ENCODE measurements at regions not wholly inside any gene's neighbourhood (a gene's known extent, or its start where the extent isn't known, plus 50 kb on each side); places are given as distances from the start of the nearest gene placed in this dataset.
"Not testable (repeated sequence)": the region's sequence is repeated elsewhere in the genome, so short reads cannot be mapped to it uniquely, and the experiment has no call there.

DNA sequence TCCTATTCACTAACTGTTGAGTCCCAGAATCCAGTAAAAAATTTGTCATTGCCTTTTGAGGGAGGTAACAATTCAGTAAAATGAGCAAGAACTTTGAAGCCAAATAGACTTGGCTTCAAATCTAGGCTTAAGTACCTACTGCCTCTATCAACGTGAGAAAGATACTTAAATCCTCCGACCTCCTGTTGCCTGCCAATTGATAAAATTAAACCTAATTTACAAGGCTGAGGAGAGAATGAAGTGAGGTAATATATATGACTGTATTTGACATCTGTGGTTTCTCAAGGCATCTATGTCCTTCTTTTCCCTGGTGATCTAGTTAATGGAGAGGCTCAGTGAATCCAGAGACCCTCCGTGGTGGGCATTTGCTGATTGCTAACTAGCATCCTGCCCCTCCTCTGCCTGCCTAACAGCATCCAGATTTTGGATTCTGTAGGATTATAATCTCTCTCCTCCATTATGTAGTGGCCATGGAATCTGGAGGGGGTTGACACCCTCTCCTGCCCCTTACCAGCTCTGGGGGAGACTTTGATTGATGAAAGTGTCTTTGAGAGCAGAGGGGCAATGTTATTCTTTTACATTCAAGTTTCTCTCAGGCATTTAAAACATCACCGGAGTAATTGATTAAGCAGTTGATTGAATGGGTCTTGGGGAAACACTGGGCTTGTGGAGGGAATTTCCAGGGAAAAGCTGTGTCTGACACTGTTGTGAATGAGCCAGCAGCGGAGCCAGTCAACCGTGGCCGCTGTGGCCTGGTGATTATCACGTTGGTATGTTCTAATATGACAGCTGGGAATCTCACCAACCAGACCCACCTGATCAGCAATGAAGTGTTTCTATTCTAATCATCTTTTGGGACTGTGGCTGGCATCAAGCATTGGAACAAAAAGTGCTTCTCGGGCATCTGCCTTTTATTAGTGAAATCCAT, 140.7 kb upstream of the FAM78B start:
- no peak for DNase-seq

DNA sequence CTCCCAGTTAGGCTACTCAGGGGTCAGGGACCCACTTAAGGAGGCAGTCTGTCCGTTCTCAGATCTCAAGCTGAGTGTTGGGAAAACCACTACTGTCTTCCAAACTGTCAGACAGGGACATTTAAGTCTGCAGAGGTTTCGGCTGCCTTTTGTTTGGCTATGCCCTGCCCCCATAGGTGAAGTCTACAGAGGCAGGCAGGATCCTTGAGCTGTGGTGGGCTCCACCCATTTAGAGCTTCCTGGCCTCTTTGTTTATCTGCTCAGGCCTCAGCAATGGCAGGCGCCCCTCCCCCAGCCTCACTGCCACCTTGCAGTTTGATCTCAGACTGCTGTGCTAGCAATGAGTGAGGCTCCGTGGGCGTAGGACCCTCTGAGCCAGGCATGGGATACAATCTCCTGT, 149.5 kb upstream of the FAM78B start:
- not testable (repeated sequence) for DNase-seq

DNA sequence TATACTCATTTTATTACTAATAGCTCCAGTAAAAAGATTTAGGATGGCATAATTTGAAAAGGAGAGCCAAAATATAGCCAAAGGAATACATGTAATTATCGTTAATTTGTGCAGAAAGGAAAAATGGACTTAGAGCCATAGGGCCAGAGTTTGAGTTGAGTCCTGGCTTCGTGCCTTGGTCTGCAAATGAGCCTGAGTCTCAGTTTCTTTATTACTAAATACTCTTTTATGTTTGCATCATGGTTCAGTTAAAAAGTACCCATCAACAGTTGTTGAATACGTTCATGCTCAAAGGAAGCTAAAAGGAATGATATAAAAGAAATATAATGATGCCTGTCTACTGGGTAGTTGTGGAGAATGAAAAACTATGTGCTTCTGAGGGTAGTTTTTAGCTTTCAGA, 155.7 kb upstream of the FAM78B start:
- DNase-seq = no peak

DNA sequence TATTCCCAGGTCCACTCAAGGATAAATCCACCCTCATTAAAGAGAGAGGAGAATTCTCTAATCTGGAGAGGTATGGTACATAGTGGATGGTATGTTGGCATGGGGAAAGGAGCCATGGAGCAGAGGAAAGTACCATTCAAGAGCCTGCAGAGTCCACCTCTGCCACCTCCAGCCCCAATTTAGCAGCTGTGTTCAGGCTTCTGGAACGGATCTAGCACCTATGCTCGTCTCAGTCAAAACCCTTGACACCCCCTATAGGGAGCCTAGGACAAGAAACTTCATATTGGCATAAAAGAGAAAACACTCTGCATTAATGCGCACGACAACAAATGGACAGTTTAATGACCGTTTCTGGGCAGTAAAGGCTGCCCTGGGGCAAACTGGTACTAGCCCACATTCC, 161.1 kb upstream of the FAM78B start:
- DNase-seq = no peak

DNA sequence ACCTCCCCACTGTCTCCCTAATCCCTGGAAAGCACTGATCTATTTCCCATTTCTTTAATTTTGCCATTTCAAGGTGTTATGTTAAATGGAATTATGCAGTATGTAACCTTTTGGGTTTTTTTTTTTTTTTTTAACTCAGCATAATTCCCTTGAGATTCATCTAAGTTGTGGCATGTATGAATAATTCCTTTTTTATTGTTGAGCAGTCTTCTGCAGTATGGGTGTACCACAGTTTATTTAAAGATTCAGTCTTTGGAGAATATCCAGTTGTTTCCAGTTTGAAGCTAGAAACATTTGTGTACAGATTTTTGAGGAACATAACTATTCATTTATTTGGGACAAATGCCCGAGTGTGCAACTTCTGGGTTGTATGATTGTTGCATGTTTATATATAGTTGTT, 162.2 kb upstream of the FAM78B start:
- no peak for DNase-seq

- no peak for DNase-seq
These were observed 163.3 kb upstream of the FAM78B start for GRCh38 chr1:166330096-166330495.

DNA sequence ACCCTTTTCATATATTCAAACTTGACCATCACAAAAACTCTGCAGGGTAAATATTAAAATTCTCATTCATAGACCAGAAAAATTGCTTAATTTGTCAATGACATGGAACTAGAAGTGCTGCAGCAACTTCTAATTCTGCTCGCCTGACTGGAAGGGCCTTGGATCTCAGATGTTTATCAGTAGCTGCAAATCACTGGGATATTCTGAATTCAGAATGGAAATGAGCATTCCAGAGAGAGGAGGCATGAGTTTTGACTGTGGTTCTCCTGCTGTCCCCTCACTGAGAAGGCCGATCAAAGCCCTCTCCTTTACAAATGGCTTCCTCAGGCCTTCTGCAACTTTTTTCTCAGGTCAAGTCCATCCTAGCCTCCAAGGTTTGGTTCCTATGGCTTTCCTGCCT, 171.3 kb upstream of the FAM78B start:
- DNase-seq = no peak

- DNase-seq = no peak
These were observed 173.9 kb upstream of the FAM78B start for GRCh38 chr1:166340709-166341108.

DNA sequence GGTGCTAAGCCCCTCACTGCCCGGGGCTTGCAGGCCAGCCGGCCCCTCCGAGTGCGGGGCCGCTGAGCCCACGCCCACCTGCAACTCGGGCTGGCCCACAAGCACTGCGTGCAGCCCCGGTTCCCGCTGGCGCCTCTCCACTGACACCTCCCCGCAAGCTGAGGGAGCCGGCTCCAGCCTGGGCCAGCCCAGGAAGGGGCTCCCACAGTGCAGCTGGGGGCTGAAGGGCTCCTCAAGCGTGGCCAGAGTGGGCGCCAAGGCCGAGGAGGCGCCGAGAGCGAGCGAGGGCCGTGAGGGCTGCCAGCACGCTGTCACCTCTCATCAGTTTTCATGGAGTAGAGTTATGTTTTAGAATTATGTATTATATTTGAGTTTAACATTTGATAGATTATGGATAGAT, 176.5 kb upstream of the FAM78B start:
- DNase-seq = no peak

DNA sequence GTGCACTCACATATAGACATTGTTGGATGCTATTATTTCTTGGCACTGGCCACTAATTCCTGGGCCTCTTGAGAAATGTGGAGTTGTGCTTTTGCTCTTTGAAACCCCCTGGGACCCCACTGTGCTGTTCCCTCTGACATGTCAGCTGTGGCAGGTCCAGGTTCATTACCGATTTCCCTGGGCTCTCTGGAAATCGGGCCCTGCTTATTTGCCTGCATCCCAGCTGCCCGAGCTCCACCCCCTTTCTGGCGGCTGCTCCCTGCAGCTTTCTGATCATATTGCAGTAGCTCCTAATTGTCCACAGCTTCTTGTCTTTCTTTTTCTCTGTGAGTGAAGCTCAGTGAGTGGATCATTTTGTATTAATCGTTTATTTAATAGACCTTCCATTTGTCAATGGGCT, 183.7 kb upstream of the FAM78B start:
- no peak for DNase-seq

DNA sequence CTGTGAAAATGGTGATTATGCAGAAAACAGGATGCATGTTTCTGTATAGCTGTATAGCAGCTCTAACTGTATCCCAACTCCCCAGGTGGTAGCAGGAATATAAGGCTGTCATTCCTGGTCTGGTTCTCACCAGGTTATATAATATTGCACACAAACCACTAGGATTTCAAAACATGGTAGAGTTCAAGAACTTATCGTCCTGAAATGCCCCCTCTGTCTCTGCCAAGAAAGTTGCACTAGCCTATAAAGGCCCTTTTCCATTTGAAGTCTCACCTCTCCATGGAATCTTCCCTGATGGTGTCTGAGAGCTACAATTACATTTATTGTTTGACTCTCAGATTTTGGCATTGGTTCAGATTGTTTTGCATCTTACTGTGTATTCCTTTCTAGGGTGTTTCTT, 184.9 kb upstream of the FAM78B start:
- no peak for DNase-seq

DNA sequence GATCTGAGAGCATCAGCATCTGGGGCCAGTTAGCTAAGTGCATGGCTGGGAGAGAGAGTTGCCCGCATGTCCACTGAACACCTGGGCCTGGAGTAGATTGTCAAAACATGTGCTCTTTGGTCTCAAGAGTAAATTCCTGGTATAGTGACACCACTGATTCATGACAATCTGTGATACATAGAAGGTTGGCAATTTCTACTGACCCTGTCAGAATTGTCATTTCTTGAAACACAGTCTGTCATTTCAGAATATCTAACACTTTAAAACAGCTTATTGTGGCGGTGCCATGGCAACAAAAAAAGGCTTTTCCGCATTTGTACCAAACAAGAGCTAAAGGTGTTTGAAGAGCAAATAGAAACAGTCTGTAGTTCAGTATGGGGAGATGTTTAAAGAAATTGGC, 186.4 kb upstream of the FAM78B start:
- no peak for DNase-seq

DNA sequence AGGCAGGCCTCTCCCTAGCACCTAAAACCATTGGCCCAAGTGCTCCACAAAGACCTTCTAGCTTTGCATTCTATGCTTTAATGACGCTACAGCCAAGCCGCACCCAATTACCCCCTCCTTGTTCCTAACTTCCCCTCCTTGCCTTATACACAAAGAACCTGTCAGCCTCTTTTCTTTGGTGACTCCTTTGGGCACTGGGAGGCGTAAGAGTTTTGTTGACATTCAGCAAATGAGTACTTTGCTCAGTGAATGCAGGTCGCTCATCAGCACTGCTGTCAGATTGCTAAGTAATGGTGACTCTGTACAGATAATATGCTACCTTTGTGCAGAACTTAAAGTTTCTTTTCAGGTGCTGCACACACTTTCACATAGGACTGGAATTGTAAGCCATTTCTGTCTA, 187.6 kb upstream of the FAM78B start:
- no peak for DNase-seq

DNA sequence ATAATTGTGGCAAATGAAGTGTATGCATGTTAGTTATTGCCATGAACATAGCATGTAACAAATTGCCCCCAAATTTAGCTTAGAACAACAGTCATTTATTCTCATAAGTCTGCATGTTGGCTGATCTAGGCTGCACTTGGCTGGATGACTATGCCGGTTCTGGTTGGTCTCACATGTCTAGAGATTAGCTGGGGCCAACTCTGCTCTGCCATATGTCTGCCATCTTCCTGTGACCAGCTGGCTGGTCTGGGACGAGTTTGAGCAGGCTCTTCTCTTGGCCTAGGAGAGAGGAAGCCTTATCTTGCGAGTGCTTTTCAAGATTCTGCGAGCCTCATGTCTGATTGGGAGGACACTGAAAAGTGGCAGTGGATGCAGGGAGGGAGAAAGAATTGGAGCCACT, 198.3 kb upstream of the FAM78B start:
- DNase-seq = no peak

DNA sequence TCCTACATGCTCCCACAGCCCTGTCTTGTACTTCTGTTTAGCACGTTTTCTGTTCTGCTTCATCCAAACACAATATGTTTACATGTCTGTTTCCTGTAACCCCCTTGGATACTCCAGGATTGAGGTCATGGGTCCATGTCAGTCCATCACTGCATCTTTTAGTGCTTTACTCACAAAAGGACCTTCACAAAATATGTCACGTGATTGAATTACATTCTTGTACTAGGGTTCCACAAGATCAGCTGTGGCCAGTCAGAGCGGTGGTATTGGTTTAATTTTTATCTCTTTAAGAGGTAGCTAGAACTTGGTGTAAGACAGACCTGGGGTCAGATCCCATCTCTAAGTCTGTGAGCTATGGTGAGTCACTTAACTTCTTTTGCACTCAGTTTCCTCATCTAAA, 201.2 kb upstream of the FAM78B start:
- no peak for DNase-seq

GRCh38 chr1:166377896-166378295, 211.1 kb upstream of the FAM78B start:
- peak; percentile 2 for DNase-seq

DNA sequence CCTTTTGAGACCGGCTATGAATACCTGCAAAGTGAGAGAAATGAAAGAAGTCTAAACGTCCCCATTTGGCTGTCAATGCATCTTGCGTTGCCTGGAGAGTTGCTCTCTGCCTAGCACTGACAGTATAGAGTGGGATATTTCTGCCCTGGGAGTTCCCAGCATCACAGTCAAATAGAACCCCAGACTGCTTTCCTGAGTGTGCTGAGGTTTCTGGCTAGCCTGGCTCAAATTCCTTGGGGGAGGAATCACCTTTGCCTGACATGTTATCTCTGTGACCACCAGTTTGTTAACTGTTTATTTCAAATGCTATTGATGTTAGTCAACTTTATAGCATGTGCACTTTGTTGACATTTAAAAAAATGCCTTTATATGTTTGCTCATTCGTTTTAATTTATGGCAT, 212.0 kb upstream of the FAM78B start:
- no peak for DNase-seq

DNA sequence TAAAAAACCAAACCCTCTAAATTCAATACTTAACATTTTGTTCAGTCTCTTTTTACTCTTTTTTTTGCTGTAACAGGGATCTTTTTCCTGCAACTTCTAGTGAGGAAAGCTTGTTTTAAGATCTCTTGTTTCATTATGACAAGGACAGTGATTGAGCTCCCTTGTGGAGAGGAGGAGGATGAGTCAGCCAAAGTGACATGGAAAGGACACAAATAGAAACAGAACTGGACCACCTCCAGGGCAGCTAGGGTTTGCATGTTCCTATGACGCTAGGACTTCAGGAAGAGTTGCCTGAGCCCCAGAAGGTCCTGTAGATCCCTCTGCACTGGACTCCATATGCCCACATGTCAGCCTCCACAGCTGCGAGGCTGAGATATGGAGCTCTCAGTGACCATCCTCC, 212.6 kb upstream of the FAM78B start:
- DNase-seq = peak; percentile 6

- no peak for DNase-seq
These were observed 216.3 kb upstream of the FAM78B start for GRCh38 chr1:166383137-166383536.

- peak; percentile 5 for DNase-seq
These were observed 217.0 kb upstream of the FAM78B start for GRCh38 chr1:166383635-166384346.

DNA sequence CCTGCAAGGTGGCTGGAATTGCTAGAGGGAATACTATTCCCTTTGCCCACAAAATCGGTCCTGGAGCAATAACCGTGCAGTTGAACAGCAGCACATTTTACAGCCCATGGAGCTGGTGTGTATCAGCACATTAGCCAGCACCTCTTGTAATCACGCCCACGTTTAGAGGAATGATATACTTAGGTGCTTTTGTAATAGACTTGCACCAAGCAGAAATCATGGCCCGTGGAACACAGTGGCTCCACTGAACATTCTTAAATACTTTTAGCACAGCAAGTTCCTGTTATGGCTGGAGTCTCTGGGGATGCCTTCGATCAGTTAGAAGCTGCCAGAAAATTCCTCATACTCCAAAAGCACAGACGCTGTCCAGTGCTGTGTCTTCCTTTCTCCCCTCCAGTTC, 218.1 kb upstream of the FAM78B start:
- no peak for DNase-seq

GRCh38 chr1:166390366-166391033, 223.7 kb upstream of the FAM78B start:
- no peak for DNase-seq

DNA sequence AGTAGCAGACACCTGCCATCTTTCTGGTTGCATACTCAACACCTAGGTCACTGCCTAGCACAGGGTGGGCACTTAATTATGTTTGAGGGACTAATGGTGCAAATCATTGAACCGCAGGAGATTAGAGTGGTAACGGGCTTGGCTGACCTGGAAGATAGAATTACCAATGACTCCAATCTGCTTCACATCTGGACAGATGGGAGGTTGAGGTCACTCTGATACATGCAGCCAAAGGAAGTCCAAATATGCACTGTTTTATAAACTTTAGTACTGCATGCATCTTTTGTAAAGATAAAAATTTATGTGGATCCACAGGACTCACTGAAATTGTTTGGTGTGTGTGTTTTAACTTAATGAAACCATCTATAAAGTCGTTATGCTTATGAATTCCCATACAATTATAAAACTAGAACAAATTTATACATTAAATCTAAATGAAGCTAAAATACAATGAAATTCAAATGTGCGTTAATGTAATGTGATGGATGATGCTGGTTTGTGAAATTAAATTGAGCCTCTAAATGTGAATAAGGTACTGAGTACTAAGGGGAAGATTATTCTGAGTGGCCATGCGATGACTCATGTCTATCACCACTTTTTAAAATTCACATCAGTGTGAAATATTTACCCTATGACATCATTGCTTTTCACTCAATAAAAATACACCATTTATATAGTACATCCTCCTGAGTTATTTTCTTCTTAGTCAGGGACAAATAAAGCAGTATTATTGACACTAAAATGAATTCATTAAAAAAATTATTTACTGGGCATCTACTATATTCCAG, 224.7 kb upstream of the FAM78B start:
- no peak for DNase-seq

All from activated CD4-positive, alpha-beta T cell treated with anti-CD3 and anti-CD28 coated beads, Interleukin-2, Interleukin-6, amounts not matched to agents 100 ng/mL and 50 ng/mL, durations not matched to agents 16 hours and 8 hours (primary cell).